Astrocyte (in vitro differentiated cells and primary cell): ENCODE measurements at regions not wholly inside any gene's neighbourhood (a gene's known extent, or its start where the extent isn't known, plus 50 kb on each side); places are given as distances from the start of the nearest gene placed in this dataset.
A peak's percentile ranks its signal among the peaks of the same experiment; 100 is the strongest.

ENCODE experiments used
- DNase-seq: peaks from one replicate; pipeline ENCODE4 v3.0.0-alpha.2; 2010; ENCODE audit warnings: low read depth
- FAIRE-seq: peaks from 2 replicates; lab custom pipeline; 2011; peaks lifted over from hg19 to GRCh38; lab: Jason Lieb, UNC
- H2AFZ ChIP-seq: 2 replicates; pipeline ENCODE4 v1.6.0; 2012; ENCODE audit warnings: low read depth, low read length, inconsistent platforms
- H3K27ac ChIP-seq: 2 replicates; pipeline ENCODE4 v1.5.1; 2011; ENCODE audit warnings: low read depth, low read length, inconsistent platforms
- H3K27me3 ChIP-seq: 2 replicates; pipeline ENCODE4 v1.6.0; 2011; ENCODE audit warnings: low read length, inconsistent platforms; ENCODE audit not compliant: insufficient read depth
- H3K36me3 ChIP-seq: 2 replicates; pipeline ENCODE4 v1.5.1; 2011; ENCODE audit warnings: low read length, inconsistent platforms; ENCODE audit not compliant: insufficient read depth
- H3K4me1 ChIP-seq: 2 replicates; pipeline ENCODE4 v1.5.1; 2011; ENCODE audit warnings: low read length, inconsistent platforms; ENCODE audit not compliant: insufficient read depth
- H3K4me2 ChIP-seq: 2 replicates; pipeline ENCODE4 v1.6.0; 2012; ENCODE audit warnings: low read length, inconsistent platforms
- H3K4me3 ChIP-seq: 2 replicates; pipeline ENCODE4 v1.5.1; 2011; ENCODE audit warnings: low read depth, mild to moderate bottlenecking, low read length, inconsistent platforms; ENCODE audit not compliant: insufficient read depth
- H3K79me2 ChIP-seq: 2 replicates; pipeline ENCODE4 v1.6.0; 2012; ENCODE audit warnings: mild to moderate bottlenecking, low read length, inconsistent platforms; ENCODE audit not compliant: insufficient read depth
- H3K9ac ChIP-seq: 2 replicates; pipeline ENCODE4 v1.6.0; 2012; ENCODE audit warnings: mild to moderate bottlenecking, low read length, inconsistent platforms
- H3K9me3 ChIP-seq: 2 replicates; pipeline ENCODE4 v1.5.1; 2012; ENCODE audit warnings: low read depth, mild to moderate bottlenecking, low read length, inconsistent platforms; ENCODE audit not compliant: insufficient read depth
- H4K20me1 ChIP-seq: 2 replicates; pipeline ENCODE4 v1.6.0; 2012; ENCODE audit warnings: low read length, inconsistent platforms; ENCODE audit not compliant: insufficient read depth
- H3K27ac Mint-ChIP-seq: one replicate; pipeline ENCODE4 v1.8.0; 2021; ENCODE audit warnings: mild to moderate bottlenecking, mixed read lengths; ENCODE audit not compliant: unreplicated experiment
- H3K27me3 Mint-ChIP-seq: one replicate; pipeline ENCODE4 v1.8.0; 2021; ENCODE audit warnings: low read depth, mixed read lengths; ENCODE audit not compliant: unreplicated experiment
- H3K36me3 Mint-ChIP-seq: one replicate; pipeline ENCODE4 v1.8.0; 2021; ENCODE audit warnings: low read depth, mixed read lengths; ENCODE audit not compliant: unreplicated experiment
- H3K4me1 Mint-ChIP-seq: one replicate; pipeline ENCODE4 v1.8.0; 2021; ENCODE audit warnings: low read depth, mixed read lengths; ENCODE audit not compliant: unreplicated experiment
- H3K4me3 Mint-ChIP-seq: one replicate; pipeline ENCODE4 v1.8.0; 2021; ENCODE audit warnings: mild to moderate bottlenecking, moderate library complexity, mixed read lengths; ENCODE audit not compliant: unreplicated experiment
- H3K9me3 Mint-ChIP-seq: one replicate; pipeline ENCODE4 v1.8.0; 2021; ENCODE audit warnings: mild to moderate bottlenecking, mixed read lengths; ENCODE audit not compliant: unreplicated experiment
- EZH2 ChIP-seq: IDR thresholded peaks from 2 replicates; pipeline ENCODE4 v1.6.1; 2012; ENCODE audit warnings: mild to moderate bottlenecking, low read length, inconsistent platforms; ENCODE audit not compliant: insufficient read depth
- TF ChIP-seq, protein P1 (sequence below): IDR thresholded peaks from 2 replicates; pipeline ENCODE4 v1.5.1; 2011; ENCODE audit warnings: low read depth, mild to moderate bottlenecking, inconsistent platforms, low read length, moderate library complexity; ENCODE audit not compliant: insufficient read depth

DNA sequence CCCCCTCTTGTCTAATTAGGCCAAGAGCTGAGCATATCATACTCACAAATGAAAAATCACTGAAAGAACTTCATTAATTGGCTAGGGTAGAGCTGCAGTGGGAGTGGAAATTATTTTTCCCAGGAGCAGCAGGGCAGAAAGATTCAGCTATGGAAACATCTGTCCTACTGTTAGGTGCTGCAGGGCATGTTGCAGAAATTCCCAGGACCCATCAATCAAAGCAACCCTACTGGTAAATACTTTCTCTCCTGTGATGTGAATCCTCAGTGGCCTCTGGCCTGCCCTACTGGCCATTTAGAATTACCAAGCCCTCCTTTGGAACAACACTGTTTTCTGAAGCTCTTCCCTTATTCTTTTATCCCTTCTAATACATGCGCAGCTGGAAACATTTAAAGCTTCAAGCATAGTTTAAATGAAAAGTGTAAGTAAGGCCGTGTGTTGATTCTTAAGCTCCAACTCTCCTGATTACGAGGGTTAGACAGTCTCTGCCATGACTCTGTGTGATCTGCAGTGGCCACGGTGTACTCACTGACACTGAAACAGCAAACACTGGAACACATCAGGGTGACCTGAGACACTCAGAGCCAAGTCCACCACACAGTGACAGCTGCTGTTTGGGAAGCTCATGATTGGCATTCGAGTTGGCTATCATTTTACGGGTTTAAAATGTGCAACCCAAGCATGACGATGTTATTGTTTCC is 62.6 kb upstream of the TMCC3 start:
- FAIRE-seq: no peak
- Histone ChIP-seq H3K27me3 (peaks cover 6% of the 10 kb centered on the region), H2AFZ (no peak overlapping the region)

DNA sequence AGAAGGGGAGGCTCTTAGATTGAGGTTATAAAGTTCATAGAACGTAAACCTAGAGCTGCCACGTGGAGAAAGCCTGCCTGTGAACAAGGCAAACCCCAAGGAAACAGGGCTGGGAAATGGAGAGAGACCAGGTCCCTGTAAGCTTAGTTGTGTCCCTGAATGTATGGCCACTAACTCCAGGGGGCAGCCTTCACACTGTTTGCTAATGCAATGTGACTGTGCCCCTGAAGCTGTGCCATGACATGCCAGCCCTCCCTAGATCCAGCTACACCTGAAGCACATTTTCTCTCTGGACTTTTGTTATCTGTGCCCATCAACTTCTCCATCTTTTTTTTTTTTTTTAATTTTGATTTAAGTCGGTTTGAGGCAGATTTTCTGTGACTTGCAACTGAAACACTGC is 60.6 kb upstream of the TMCC3 start:
- Histone ChIP-seq H3K79me2 (no peaks in the 10 kb centered on the region), H3K4me3 (no peak overlapping the region), H3K9me3 (no peaks in the 10 kb centered on the region), H3K27ac (no peak overlapping the region), H3K4me2 (no peak overlapping the region), H3K4me1 (peaks cover 10% of the 10 kb centered on the region), H3K27me3 (peaks cover 6% of the 10 kb centered on the region), H4K20me1 (no peaks in the 10 kb centered on the region), H2AFZ (no peak overlapping the region), H3K9ac (no peak overlapping the region), H3K36me3 (no peaks in the 10 kb centered on the region)
- TF ChIP-seq, protein P1, sequence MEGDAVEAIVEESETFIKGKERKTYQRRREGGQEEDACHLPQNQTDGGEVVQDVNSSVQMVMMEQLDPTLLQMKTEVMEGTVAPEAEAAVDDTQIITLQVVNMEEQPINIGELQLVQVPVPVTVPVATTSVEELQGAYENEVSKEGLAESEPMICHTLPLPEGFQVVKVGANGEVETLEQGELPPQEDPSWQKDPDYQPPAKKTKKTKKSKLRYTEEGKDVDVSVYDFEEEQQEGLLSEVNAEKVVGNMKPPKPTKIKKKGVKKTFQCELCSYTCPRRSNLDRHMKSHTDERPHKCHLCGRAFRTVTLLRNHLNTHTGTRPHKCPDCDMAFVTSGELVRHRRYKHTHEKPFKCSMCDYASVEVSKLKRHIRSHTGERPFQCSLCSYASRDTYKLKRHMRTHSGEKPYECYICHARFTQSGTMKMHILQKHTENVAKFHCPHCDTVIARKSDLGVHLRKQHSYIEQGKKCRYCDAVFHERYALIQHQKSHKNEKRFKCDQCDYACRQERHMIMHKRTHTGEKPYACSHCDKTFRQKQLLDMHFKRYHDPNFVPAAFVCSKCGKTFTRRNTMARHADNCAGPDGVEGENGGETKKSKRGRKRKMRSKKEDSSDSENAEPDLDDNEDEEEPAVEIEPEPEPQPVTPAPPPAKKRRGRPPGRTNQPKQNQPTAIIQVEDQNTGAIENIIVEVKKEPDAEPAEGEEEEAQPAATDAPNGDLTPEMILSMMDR: peak; percentile 14
- TF ChIP-seq EZH2: no peak
- Mint-ChIP-seq H3K36me3 (peaks cover 1% of the 10 kb centered on the region), H3K9me3 (no peaks in the 10 kb centered on the region), H3K27me3 (peaks cover 3% of the 10 kb centered on the region), H3K4me1 (peaks cover 7% of the 10 kb centered on the region), H3K27ac (no peak overlapping the region), H3K4me3 (no peak overlapping the region)
- FAIRE-seq: no peak
- DNase-seq: no peak

More for the DNA sequence above, 62.6 kb upstream of the TMCC3 start:
- H3K27ac Mint-ChIP-seq: no peak overlapping the region
- Histone ChIP-seq H3K9ac (no peak overlapping the region), H3K4me1 (peaks cover 10% of the 10 kb centered on the region), H3K27ac (no peak overlapping the region), H3K36me3 (no peaks in the 10 kb centered on the region), H4K20me1 (no peaks in the 10 kb centered on the region), H3K4me2 (no peak overlapping the region), H3K4me3 (no peak overlapping the region), H3K9me3 (no peaks in the 10 kb centered on the region), H3K79me2 (no peaks in the 10 kb centered on the region)
- H3K4me3 Mint-ChIP-seq: no peak overlapping the region
- H3K4me1 Mint-ChIP-seq: peaks cover 14% of the 10 kb centered on the region
- peaks cover 3% of the 10 kb centered on the region for H3K27me3 Mint-ChIP-seq
- TF ChIP-seq EZH2: no peak
- TF ChIP-seq, protein P1: no peak
- no peaks in the 10 kb centered on the region for H3K9me3 Mint-ChIP-seq
- H3K36me3 Mint-ChIP-seq: peaks cover 1% of the 10 kb centered on the region
- no peak for DNase-seq

DNA sequence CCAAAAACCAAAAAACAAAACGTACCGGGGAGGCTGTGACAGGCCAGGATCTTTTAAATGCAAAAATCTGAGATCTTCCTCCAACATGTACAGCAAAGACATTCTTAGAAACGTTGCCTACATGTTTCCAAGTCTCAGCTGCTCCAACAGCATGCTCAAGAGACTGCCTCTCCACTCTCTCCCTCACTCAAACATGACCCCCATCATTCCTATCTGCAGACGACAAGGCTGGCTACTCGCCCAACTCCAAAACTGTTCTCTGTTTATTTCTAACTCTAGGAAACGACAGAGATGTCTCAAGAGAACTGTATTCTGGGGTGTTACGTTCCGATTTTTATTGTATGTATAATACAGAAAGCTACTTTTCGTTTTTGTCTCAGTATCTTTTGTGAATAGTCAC is 57.5 kb upstream of the TMCC3 start:
- Histone ChIP-seq H3K27ac (no peak overlapping the region), H2AFZ (no peak overlapping the region), H3K36me3 (no peaks in the 10 kb centered on the region), H3K9me3 (no peaks in the 10 kb centered on the region), H3K4me2 (no peak overlapping the region), H3K27me3 (peaks cover 2% of the 10 kb centered on the region), H3K4me3 (no peak overlapping the region), H4K20me1 (no peaks in the 10 kb centered on the region), H3K9ac (no peak overlapping the region), H3K79me2 (no peaks in the 10 kb centered on the region), H3K4me1 (peaks cover 10% of the 10 kb centered on the region)
- FAIRE-seq (no peak), DNase-seq (peak; percentile 26)
- Mint-ChIP-seq H3K9me3 (no peaks in the 10 kb centered on the region), H3K27me3 (peaks cover 3% of the 10 kb centered on the region), H3K36me3 (no peaks in the 10 kb centered on the region), H3K27ac (no peak overlapping the region), H3K4me1 (peaks cover 15% of the 10 kb centered on the region), H3K4me3 (no peak overlapping the region)
- no peak for TF ChIP-seq EZH2
- TF ChIP-seq, protein P1: no peak
